IMR-90 (cell line): ENCODE measurements at regions not wholly inside any gene's neighbourhood (a gene's known extent, or its start where the extent isn't known, plus 50 kb on each side); places are given as distances from the start of the nearest gene placed in this dataset.

Source experiments
- ATAC-seq: fragments of 200-7000 bp; cut with Tn5 transposase; 2 replicates; pipeline ENCODE4 v1.9.1; 2020; ENCODE audit warnings: low read depth, mild to moderate bottlenecking, moderate library complexity
- BruUV-seq: library from RNA; stranded (reverse); fragments of 400-500 nt; replicated peaks from 2 replicates; lab custom pipeline; 2021; lab: Mats Ljungman, UMichigan
- CTCF ChIA-PET: fragments of 300-600 bp; formaldehyde crosslinking; extraction: SDS; loops from one replicate; lab custom pipeline; 2021; ENCODE audit warnings: antibody characterized with exemption; lab: Yijun Ruan, JAX
- POLR2A ChIA-PET: fragments of 300-600 bp; sonication (Branson Sonifier 250); formaldehyde crosslinking; loops from one replicate; lab custom pipeline; 2022; ENCODE audit warnings: antibody characterized with exemption; ENCODE audit not compliant: unreplicated experiment; lab: Charles Lee
- DNase-seq: peaks from one replicate; pipeline ENCODE4 v3.0.0; 2013
- H2AFZ ChIP-seq: replicated peaks from 2 replicates; pipeline ENCODE3; 2013; ENCODE audit warnings: low read length, mild to moderate bottlenecking; ENCODE audit not compliant: poor library complexity
- H2AK5ac ChIP-seq: 2 replicates; pipeline ENCODE4 v1.6.1; 2013; ENCODE audit warnings: low read depth, low read length, inconsistent platforms
- H2AK9ac ChIP-seq: replicated peaks from 2 replicates; pipeline ENCODE3; 2013; ENCODE audit warnings: mild to moderate bottlenecking, low read depth, low read length, moderate library complexity; ENCODE audit not compliant: poor library complexity
- H2BK120ac ChIP-seq: 2 replicates; pipeline ENCODE4 v1.6.1; 2013; ENCODE audit warnings: low read depth, low read length, inconsistent platforms
- H2BK15ac ChIP-seq: 3 replicates; pipeline ENCODE4 v1.6.1; 2013; ENCODE audit warnings: low read depth, low read length, inconsistent platforms
- H2BK20ac ChIP-seq: 2 replicates; pipeline ENCODE4 v1.6.1; 2013; ENCODE audit warnings: low read depth, mild to moderate bottlenecking, inconsistent platforms, low read length, moderate library complexity
- H2BK5ac ChIP-seq: 2 replicates; pipeline ENCODE4 v1.6.1; 2013; ENCODE audit warnings: mild to moderate bottlenecking, low read depth, low read length, inconsistent platforms; ENCODE audit not compliant: poor library complexity, severe bottlenecking
- H3K14ac ChIP-seq: replicated peaks from 2 replicates; pipeline ENCODE4 v1.6.1; 2013; ENCODE audit warnings: low read depth, low read length, inconsistent platforms
- H3K18ac ChIP-seq: 2 replicates; pipeline ENCODE4 v1.6.1; 2013; ENCODE audit warnings: low read depth, low read length, control low read depth
- H3K23ac ChIP-seq: 2 replicates; pipeline ENCODE4 v1.6.1; 2013; ENCODE audit warnings: low read depth, low read length, inconsistent platforms
- H3K27ac ChIP-seq: 2 replicates; pipeline ENCODE4 v1.5.1; 2013; ENCODE audit warnings: mild to moderate bottlenecking, control low read depth, low read length; ENCODE audit not compliant: insufficient read depth
- H3K27me3 ChIP-seq: 2 replicates; pipeline ENCODE4 v1.6.1; 2013; ENCODE audit warnings: low read length; ENCODE audit not compliant: control insufficient read depth, insufficient read depth
- H3K36me3 ChIP-seq: 2 replicates; pipeline ENCODE4 v1.6.1; 2013; ENCODE audit warnings: low read length, mixed read lengths; ENCODE audit not compliant: control insufficient read depth, insufficient read depth
- H3K4ac ChIP-seq: 2 replicates; pipeline ENCODE4 v1.6.1; 2013; ENCODE audit warnings: low read depth, low read length, inconsistent platforms
- H3K4me1 ChIP-seq: 2 replicates; pipeline ENCODE4 v1.6.1; 2013; ENCODE audit warnings: low read length, mixed read lengths; ENCODE audit not compliant: control insufficient read depth, insufficient read depth
- H3K4me2 ChIP-seq: 2 replicates; pipeline ENCODE4 v1.6.1; 2013; ENCODE audit warnings: low read depth, mild to moderate bottlenecking, control low read depth, low read length, moderate library complexity
- H3K4me3 ChIP-seq: 2 replicates; pipeline ENCODE4 v1.5.1; 2013; ENCODE audit warnings: low read depth, mild to moderate bottlenecking, control low read depth, low read length, moderate library complexity; ENCODE audit not compliant: insufficient read depth
- H3K56ac ChIP-seq: 2 replicates; pipeline ENCODE4 v1.6.1; 2013; ENCODE audit warnings: low read length, inconsistent platforms; ENCODE audit not compliant: insufficient read depth; ENCODE audit errors: extremely low read depth
- H3K79me1 ChIP-seq, 2 experiments: 2 replicates each; pipeline ENCODE4 v1.6.1; 2013; ENCODE audit warnings: low read length in 2 of 2, inconsistent platforms in 1 of 2, low read depth in 1 of 2
- H3K9ac ChIP-seq: 2 replicates; pipeline ENCODE4 v1.6.1; 2013; ENCODE audit warnings: low read depth, low read length, control low read depth
- H3K9me1 ChIP-seq: 2 replicates; pipeline ENCODE4 v1.6.1; 2013; ENCODE audit warnings: low read length, inconsistent platforms; ENCODE audit not compliant: insufficient read depth
- H3K9me3 ChIP-seq: 2 replicates; pipeline ENCODE4 v1.6.1; 2013; ENCODE audit warnings: low read length; ENCODE audit not compliant: control insufficient read depth, insufficient read depth
- H4K20me1 ChIP-seq: 2 replicates; pipeline ENCODE4 v1.6.1; 2013; ENCODE audit warnings: low read length, inconsistent platforms; ENCODE audit not compliant: insufficient read depth
- H4K5ac ChIP-seq: 2 replicates; pipeline ENCODE4 v1.6.1; 2013; ENCODE audit warnings: mild to moderate bottlenecking, low read depth, low read length, control low read depth
- H4K8ac ChIP-seq, 2 experiments: 2 replicates each; pipeline ENCODE4 v1.6.1; 2013; ENCODE audit warnings: low read depth in 2 of 2, low read length in 2 of 2, control low read depth in 1 of 2, inconsistent platforms in 1 of 2
- H4K91ac ChIP-seq: 2 replicates; pipeline ENCODE4 v1.6.1; 2013; ENCODE audit warnings: low read depth, low read length, inconsistent platforms; ENCODE audit not compliant: insufficient read depth
- NFE2L2 ChIP-seq: fragments of 150-350 bp; IDR thresholded peaks from 2 replicates; pipeline ENCODE4 v1.6.1; 2016; ENCODE audit warnings: low read depth, mild to moderate bottlenecking, low read length
- WGBS, 2 experiments: methylation state at CpG; one replicate each; pipeline versions ENCODE4 v1.1.5 to v1.1.7; 2013; ENCODE audit warnings: missing lambda C conversion rate in 2 of 2; ENCODE audit not compliant: insufficient read length in 1 of 2; ENCODE audit errors: extremely low coverage in 2 of 2; 5-methylcytosine and 5-hydroxymethylcytosine counted together
- dilution Hi-C: fragments of 300-500 bp; cut with HindIII; formaldehyde crosslinking; loops from one replicate; pipeline ENCODE4 v1.14.3; 2018; ENCODE audit warnings: low sequenced_read_pairs; ENCODE audit not compliant: unreplicated experiment
- in situ Hi-C: fragments of 300-500 bp; cut with MboI; formaldehyde crosslinking; loops from 3 replicates; pipeline ENCODE4 v1.14.3; 2019; ENCODE audit warnings: low sequenced_read_pairs, inconsistent platforms, mixed read lengths
- intact Hi-C: fragments of 100-400 bp; cut with micrococcal nuclease; formaldehyde crosslinking; loops from 2 replicates; pipeline ENCODE4 v1.10.0; 2022

- Histone ChIP-seq H2BK20ac (no peak overlapping the region), H3K4ac (no peak overlapping the region), H4K5ac (no peak overlapping the region), H3K56ac (no peak overlapping the region), H3K9me3 (no peaks in the 10 kb centered on the region), H2AK5ac (no peak overlapping the region), H3K23ac (no peak overlapping the region), H2BK15ac (no peak overlapping the region), H2AFZ (no peak overlapping the region), H3K79me1 (no peaks in the 10 kb centered on the region), H3K9me1 (no peaks in the 10 kb centered on the region), H3K18ac (no peak overlapping the region), H2BK5ac (no peak overlapping the region), H3K36me3 (no peaks in the 10 kb centered on the region), H3K4me2 (no peak overlapping the region), H2AK9ac (no peak overlapping the region), H3K4me3 (no peak overlapping the region), H2BK120ac (no peak overlapping the region), H3K4me1 (no peaks in the 10 kb centered on the region), H4K8ac (no peak overlapping the region), H4K91ac (no peak overlapping the region), H3K9ac (no peak overlapping the region), H3K14ac (no peak overlapping the region), H4K20me1 (no peaks in the 10 kb centered on the region), H3K27me3 (no peaks in the 10 kb centered on the region), H3K27ac (no peak overlapping the region)
- POLR2A ChIA-PET = no interaction called here
- no peak for TF ChIP-seq NFE2L2
- intact Hi-C loops = no loop called here
- 93% methylated on average over 3 of the region's 6 CpGs; no CpG with 5 or more reads in 1 of the 2 experiments for WGBS, 2 experiments
- in situ Hi-C loops = no loop called here
- dilution Hi-C loops = no loop called here
- ATAC-seq (no peak), DNase-seq (no peak)
- CTCF ChIA-PET = interaction anchor here (0.6 kb wide), 1 partner anchor 15 kb away, joined by 3 read pairs; no protein-coding TSS in a partner anchor
- no TSS peak for BruUV-seq
These were observed 71.0 kb upstream of the KCTD1 start for GRCh38 chr18:26619350-26619749.
